Thymus (tissue), 11 donors: ENCODE measurements at regions not wholly inside any gene's neighbourhood (a gene's known extent, or its start where the extent isn't known, plus 50 kb on each side); places are given as distances from the start of the nearest gene placed in this dataset.
"Not testable (repeated sequence)": the region's sequence is repeated elsewhere in the genome, so short reads cannot be mapped to it uniquely, and the experiment has no call there.

Experiments
- DNase-seq, 9 donors: peaks; one replicate each; pipeline ENCODE4 v3.0.0-alpha.2; 2013; ENCODE audit warnings: low spot score in 9 of 9, low read depth in 6 of 9, missing footprints in 1 of 9
- H3K27ac ChIP-seq, 2 donors: one replicate each; pipeline ENCODE4 v1.5.1; 2013; ENCODE audit warnings: control low read depth in 1 of 2, low read depth in 1 of 2, low read length in 1 of 2, mild to moderate bottlenecking in 1 of 2, moderate library complexity in 1 of 2
- H3K27me3 ChIP-seq, 2 donors: one replicate each; pipeline ENCODE4 v1.5.1; 2013; ENCODE audit warnings: low read length in 1 of 2; ENCODE audit not compliant: control insufficient read depth in 2 of 2, insufficient read depth in 1 of 2
- H3K36me3 ChIP-seq, 2 donors: one replicate each; pipeline ENCODE4 v1.5.1; 2013; ENCODE audit warnings: low read length in 1 of 2, mild to moderate bottlenecking in 1 of 2, moderate library complexity in 1 of 2; ENCODE audit not compliant: control insufficient read depth in 2 of 2, insufficient read depth in 2 of 2
- H3K4me1 ChIP-seq, 2 donors: one replicate each; pipeline ENCODE4 v1.5.1; 2013; ENCODE audit warnings: low read length in 2 of 2; ENCODE audit not compliant: control insufficient read depth in 2 of 2, insufficient read depth in 2 of 2
- H3K4me3 ChIP-seq, 2 donors: one replicate each; pipeline ENCODE4 v1.5.1; 2013; ENCODE audit warnings: low read length in 2 of 2, control low read depth in 1 of 2, mild to moderate bottlenecking in 1 of 2
- H3K9me3 ChIP-seq, 2 donors: one replicate each; pipeline ENCODE4 v1.5.1; 2013; ENCODE audit warnings: low read length in 1 of 2, mild to moderate bottlenecking in 1 of 2; ENCODE audit not compliant: control insufficient read depth in 2 of 2, insufficient read depth in 1 of 2
- WGBS: extraction: QIAGEN DNeasy Blood & Tissue Kit; methylation state at CpG from one replicate; pipeline ENCODE4 v1.1.7; 2013; 5-methylcytosine and 5-hydroxymethylcytosine counted together
- donor health status: healthy.

- H3K9me3 ChIP-seq, result no peaks in the 10 kb centered on the region
- DNase-seq, result no peak
- no peaks in the 10 kb centered on the region for H3K4me1 ChIP-seq
- no peaks in the 10 kb centered on the region for H3K27me3 ChIP-seq
- no peak overlapping the region for H3K4me3 ChIP-seq
- H3K27ac ChIP-seq, result no peak overlapping the region
- WGBS, result 0% methylated on average over 1 of the region's 1 CpG
- no peaks in the 10 kb centered on the region for H3K36me3 ChIP-seq
These were observed 379.0 kb upstream of the FZD8 start for GRCh38 chr10:36021096-36021495.

- H3K27ac ChIP-seq, result no peak overlapping the region
- 96% methylated on average over 4 of the region's 4 CpGs for WGBS
These were observed 377.7 kb upstream of the FZD8 start for GRCh38 chr10:36019749-36020148.

GRCh38 chr10:36018996-36019395 lies 376.9 kb upstream of the FZD8 start:
- no peaks in the 10 kb centered on the region for H3K4me1 ChIP-seq
- WGBS, result 92% methylated on average over 5 of the region's 5 CpGs
- DNase-seq, result no peak
- no peak overlapping the region for H3K27ac ChIP-seq
- H3K9me3 ChIP-seq, result no peaks in the 10 kb centered on the region
- no peak overlapping the region for H3K4me3 ChIP-seq
- H3K36me3 ChIP-seq, result no peaks in the 10 kb centered on the region
- H3K27me3 ChIP-seq, result no peaks in the 10 kb centered on the region

More at GRCh38 chr10:36019749-36020148, 377.7 kb upstream of the FZD8 start:
- H3K4me1 ChIP-seq, result no peaks in the 10 kb centered on the region
- no peaks in the 10 kb centered on the region for H3K36me3 ChIP-seq
- no peak for DNase-seq
- H3K27me3 ChIP-seq, result no peaks in the 10 kb centered on the region
- H3K9me3 ChIP-seq, result no peaks in the 10 kb centered on the region
- no peak overlapping the region for H3K4me3 ChIP-seq

DNA sequence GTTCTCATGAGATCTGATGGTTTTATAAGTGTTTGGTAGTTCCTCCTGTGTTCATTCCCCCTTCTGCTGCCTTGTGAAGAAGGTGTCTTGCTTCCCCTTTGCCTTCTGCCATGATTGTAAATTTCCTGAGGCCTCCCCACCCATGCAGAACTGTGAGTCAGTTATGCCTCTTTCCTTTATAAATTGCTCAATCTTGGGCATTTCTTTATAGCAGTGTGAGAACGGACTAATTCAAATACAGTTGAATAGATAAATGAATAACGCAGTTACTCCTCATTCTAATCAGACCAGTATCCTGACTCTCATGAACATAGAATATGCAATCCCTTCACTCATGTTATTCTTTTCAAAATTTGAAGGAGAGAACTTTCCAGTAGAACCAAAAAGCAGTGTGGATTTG lies 375.0 kb upstream of the FZD8 start:
- no peak for DNase-seq
- no peak overlapping the region for H3K4me3 ChIP-seq
- H3K27me3 ChIP-seq, result no peaks in the 10 kb centered on the region
- H3K36me3 ChIP-seq, result no peaks in the 10 kb centered on the region
- no peak overlapping the region for H3K27ac ChIP-seq
- H3K4me1 ChIP-seq, result no peaks in the 10 kb centered on the region
- H3K9me3 ChIP-seq, result no peaks in the 10 kb centered on the region
- 96% methylated on average over 2 of the region's 2 CpGs for WGBS

- H3K27ac ChIP-seq, result no peak overlapping the region
These were observed 365.3 kb upstream of the FZD8 start for GRCh38 chr10:36007369-36007768.

GRCh38 chr10:36003688-36004087 lies 361.6 kb upstream of the FZD8 start:
- Histone ChIP-seq H3K36me3 (no peaks in the 10 kb centered on the region), H3K27ac (no peak overlapping the region), H3K4me3 (no peak overlapping the region), H3K9me3 (peaks cover 3 to 5% of the 10 kb centered on the region in 2 donors), H3K4me1 (no peaks in the 10 kb centered on the region), H3K27me3 (no peaks in the 10 kb centered on the region)
- WGBS, result 96% methylated on average over 7 of the region's 7 CpGs
- no peak for DNase-seq

More at GRCh38 chr10:36007369-36007768, 365.3 kb upstream of the FZD8 start:
- WGBS, result 87% methylated on average over 4 of the region's 4 CpGs
- DNase-seq, result no peak
- Histone ChIP-seq H3K9me3 (peaks cover 3 to 5% of the 10 kb centered on the region in 2 donors), H3K36me3 (no peaks in the 10 kb centered on the region), H3K4me1 (no peaks in the 10 kb centered on the region), H3K27me3 (no peaks in the 10 kb centered on the region), H3K4me3 (no peak overlapping the region)

DNA sequence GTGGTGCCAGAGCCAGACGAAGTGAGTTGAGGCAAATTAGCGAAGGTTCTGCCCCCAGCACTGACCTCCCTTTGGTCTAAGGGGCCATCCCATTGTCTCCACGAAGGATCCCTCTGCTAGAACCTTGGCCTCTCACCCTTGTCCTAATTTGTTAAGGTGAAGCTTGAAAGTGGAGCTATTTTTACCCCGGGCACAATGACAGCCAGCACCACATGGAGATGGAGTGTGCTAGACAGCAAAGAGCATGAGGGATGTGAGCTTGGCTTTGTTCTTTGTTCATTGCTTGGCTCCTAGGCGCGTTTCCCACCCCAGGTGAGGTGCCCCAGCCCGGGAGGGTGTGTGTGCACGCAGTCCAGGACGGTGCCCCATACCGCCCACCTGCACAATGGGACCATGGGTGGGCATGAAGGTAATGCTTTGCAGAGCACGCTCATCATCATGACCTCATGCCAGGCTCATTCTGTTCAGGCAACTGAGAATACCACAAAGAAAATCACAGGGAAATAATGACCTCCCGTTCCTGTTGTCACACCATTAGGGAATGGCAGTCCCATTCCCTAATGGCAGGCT lies 361.0 kb upstream of the FZD8 start:
- 91% methylated on average over 12 of the region's 12 CpGs for WGBS
- Histone ChIP-seq H3K36me3 (no peaks in the 10 kb centered on the region), H3K27me3 (no peaks in the 10 kb centered on the region), H3K9me3 (peaks cover 3 to 5% of the 10 kb centered on the region in 2 donors), H3K4me1 (no peaks in the 10 kb centered on the region), H3K27ac (no peak overlapping the region), H3K4me3 (no peak overlapping the region)
- no peak for DNase-seq

- Histone ChIP-seq H3K27ac (no peak overlapping the region), H3K4me3 (no peak overlapping the region), H3K27me3 (no peaks in the 10 kb centered on the region), H3K9me3 (peaks cover 3 to 5% of the 10 kb centered on the region in 2 donors), H3K36me3 (no peaks in the 10 kb centered on the region), H3K4me1 (no peaks in the 10 kb centered on the region)
- 94% methylated on average over 5 of the region's 5 CpGs for WGBS
- no peak for DNase-seq
These were observed 360.3 kb upstream of the FZD8 start for GRCh38 chr10:36002445-36002844.

DNA sequence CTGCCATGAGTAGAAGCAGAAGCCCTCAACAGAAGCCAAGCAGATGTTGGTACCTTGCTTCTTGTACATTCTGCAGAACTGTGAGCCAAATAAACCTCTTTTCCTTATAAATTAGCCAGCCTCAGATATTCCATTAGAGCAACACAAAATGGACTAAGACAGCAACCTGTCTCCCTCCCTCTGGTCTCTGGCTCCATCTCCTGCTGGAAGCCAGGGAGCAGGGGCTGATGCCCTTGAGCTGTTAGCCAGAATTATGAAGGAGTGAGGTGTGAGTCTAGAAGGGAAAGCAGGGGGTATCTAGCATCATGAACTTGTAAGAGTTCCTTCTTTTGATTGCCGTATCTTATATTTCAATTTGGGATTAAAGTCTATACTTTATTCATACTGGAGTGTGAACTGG lies 358.7 kb upstream of the FZD8 start:
- H3K27me3 ChIP-seq, H3K9me3 ChIP-seq, H3K27ac ChIP-seq, H3K4me1 ChIP-seq, DNase-seq, H3K4me3 ChIP-seq, H3K36me3 ChIP-seq: not testable (repeated sequence)
- WGBS, result 100% methylated on average over 1 of the region's 1 CpG

- H3K27me3 ChIP-seq, result no peaks in the 10 kb centered on the region
- no peaks in the 10 kb centered on the region for H3K36me3 ChIP-seq
- H3K4me3 ChIP-seq, result no peak overlapping the region
- H3K27ac ChIP-seq, result no peak overlapping the region
- no peak for DNase-seq
- no peaks in the 10 kb centered on the region for H3K4me1 ChIP-seq
- WGBS, result 90% methylated on average over 3 of the region's 3 CpGs
- peaks cover 0 to 2% of the 10 kb centered on the region in 2 donors for H3K9me3 ChIP-seq
These were observed 355.9 kb upstream of the FZD8 start for GRCh38 chr10:35998026-35998425.
